PC-9 (cell line): ENCODE measurements at regions not wholly inside any gene's neighbourhood (a gene's known extent, or its start where the extent isn't known, plus 50 kb on each side); places are given as distances from the start of the nearest gene placed in this dataset.

Source experiments
- BruUV-seq: library from RNA; stranded (reverse); fragments of 400-500 nt; replicated peaks from 2 replicates; lab custom pipeline; 2021; lab: Mats Ljungman, UMichigan
- CTCF ChIA-PET: fragments of 300-600 bp; sonication (Branson Sonifier 250); formaldehyde crosslinking; loops from one replicate; lab custom pipeline; 2022; ENCODE audit warnings: antibody characterized with exemption; lab: Charles Lee
- POLR2A ChIA-PET: fragments of 300-600 bp; sonication (Branson Sonifier 250); formaldehyde crosslinking; loops from one replicate; lab custom pipeline; 2022; ENCODE audit warnings: antibody characterized with exemption; ENCODE audit not compliant: unreplicated experiment; lab: Charles Lee
- DNase-seq, 2 experiments: peaks; one replicate each; pipeline versions ENCODE4 v3.0.0 to v3.0.0-alpha.2; 2015 to 2022; ENCODE audit warnings: mixed read lengths in 1 of 2
- H2AFZ ChIP-seq: fragments of 200-600 bp; sonication (generic); 2 replicates; pipeline ENCODE4 v1.8.1; 2017; ENCODE audit warnings: antibody characterized with exemption
- H3F3A ChIP-seq: fragments of 200-600 bp; sonication (generic); 2 replicates; pipeline ENCODE4 v1.8.1; 2017; ENCODE audit warnings: antibody characterized with exemption, mild to moderate bottlenecking, low read depth; ENCODE audit not compliant: insufficient read depth
- H3K27ac ChIP-seq: fragments of 200-600 bp; sonication (generic); 2 replicates; pipeline ENCODE4 v1.6.1; 2016; ENCODE audit warnings: mixed run types
- H3K27me3 ChIP-seq: fragments of 200-600 bp; sonication (generic); 2 replicates; pipeline ENCODE4 v1.6.1; 2016; ENCODE audit warnings: low read depth, mixed run types; ENCODE audit not compliant: insufficient read depth
- H3K36me3 ChIP-seq: fragments of 200-600 bp; sonication (generic); 2 replicates; pipeline ENCODE4 v1.6.1; 2016; ENCODE audit warnings: low read depth, mixed run types
- H3K4me1 ChIP-seq: fragments of 200-600 bp; sonication (generic); replicated peaks from 2 replicates; pipeline ENCODE4 v1.6.1; 2016; ENCODE audit warnings: mixed run types; ENCODE audit not compliant: insufficient read depth
- H3K4me2 ChIP-seq: fragments of 200-600 bp; sonication (generic); 2 replicates; pipeline ENCODE4 v1.6.1; 2017; ENCODE audit warnings: mixed run types
- H3K4me3 ChIP-seq: fragments of 200-600 bp; sonication (generic); 2 replicates; pipeline ENCODE4 v1.6.1; 2016; ENCODE audit warnings: mixed run types
- H3K79me2 ChIP-seq: fragments of 200-600 bp; sonication (generic); 2 replicates; pipeline ENCODE4 v1.6.1; 2017; ENCODE audit warnings: low read depth, mixed run types
- H3K9me2 ChIP-seq: fragments of 200-600 bp; sonication (generic); 2 replicates; pipeline ENCODE4 v1.8.1; 2017; ENCODE audit warnings: mild to moderate bottlenecking; ENCODE audit not compliant: insufficient read depth
- H3K9me3 ChIP-seq: fragments of 200-600 bp; sonication (generic); 2 replicates; pipeline ENCODE4 v1.8.1; 2016; ENCODE audit warnings: low read depth; ENCODE audit not compliant: insufficient read depth
- H4K20me1 ChIP-seq: fragments of 200-600 bp; sonication (generic); 2 replicates; pipeline ENCODE4 v1.8.1; 2017; ENCODE audit not compliant: insufficient read depth
- CTCF ChIP-seq: fragments of 200-600 bp; sonication (generic); conservative IDR thresholded peaks from 2 replicates; pipeline ENCODE4 v1.6.1; 2017; ENCODE audit warnings: mixed run types, antibody characterized with exemption, mild to moderate bottlenecking, moderate library complexity
- EZH2 ChIP-seq: fragments of 200-600 bp; sonication (generic); IDR thresholded peaks from 2 replicates; pipeline ENCODE4 v1.8.0; 2017; ENCODE audit warnings: antibody characterized with exemption, low read depth
- intact Hi-C: fragments of 100-400 bp; cut with micrococcal nuclease; formaldehyde crosslinking; loops from one replicate; pipeline ENCODE4 v1.10.0; 2022; ENCODE audit not compliant: unreplicated experiment

- Histone ChIP-seq H3K27ac (no peak overlapping the region), H3K36me3 (no peaks in the 10 kb centered on the region), H4K20me1 (no peaks in the 10 kb centered on the region), H2AFZ (no peak overlapping the region), H3K9me3 (no peaks in the 10 kb centered on the region), H3K4me2 (no peak overlapping the region), H3K9me2 (no peaks in the 10 kb centered on the region), H3K27me3 (no peaks in the 10 kb centered on the region), H3K4me3 (no peak overlapping the region), H3F3A (no peaks in the 10 kb centered on the region), H3K79me2 (no peaks in the 10 kb centered on the region), H3K4me1 (no peaks in the 10 kb centered on the region)
- DNase-seq, result no peak
- POLR2A ChIA-PET, result no interaction called here
- BruUV-seq, result no TSS peak
- TF ChIP-seq CTCF (no peak), EZH2 (no peak)
- CTCF ChIA-PET, result no interaction called here
- intact Hi-C loops, result no loop called here
These were observed 67.5 kb upstream of the CADPS start for GRCh38 chr3:62942764-62943163.

DNA sequence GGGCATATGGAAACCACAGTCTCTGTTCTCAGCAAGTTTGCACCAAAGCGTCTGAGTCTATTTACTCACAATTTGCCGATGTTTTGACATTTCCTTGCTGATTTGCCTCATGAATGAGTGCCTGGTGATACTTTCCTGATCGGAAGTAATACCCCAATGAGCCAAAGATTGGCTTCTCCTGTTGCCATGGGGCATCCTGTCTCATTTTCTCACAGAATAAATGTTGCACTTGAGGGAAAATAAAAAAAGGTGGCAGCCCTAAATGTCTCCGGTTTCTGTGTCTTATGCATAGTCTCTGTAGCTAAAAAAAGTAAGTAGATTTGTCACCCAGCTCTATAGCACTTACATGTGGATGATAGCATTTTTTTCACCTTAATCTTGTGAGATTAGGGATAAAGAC lies 73.7 kb upstream of the CADPS start:
- H3K36me3 ChIP-seq, result no peaks in the 10 kb centered on the region
- CTCF ChIA-PET, result no interaction called here
- no peak overlapping the region for H2AFZ ChIP-seq
- H3K4me1 ChIP-seq, result no peaks in the 10 kb centered on the region
- no peaks in the 10 kb centered on the region for H4K20me1 ChIP-seq
- no peaks in the 10 kb centered on the region for H3K9me3 ChIP-seq
- H3K27ac ChIP-seq, result no peak overlapping the region
- no TSS peak for BruUV-seq
- no peaks in the 10 kb centered on the region for H3K27me3 ChIP-seq
- no peak for DNase-seq
- H3F3A ChIP-seq, result no peaks in the 10 kb centered on the region
- H3K79me2 ChIP-seq, result no peaks in the 10 kb centered on the region
- H3K4me2 ChIP-seq, result no peak overlapping the region
- intact Hi-C loops, result no loop called here
- POLR2A ChIA-PET, result no interaction called here
- no peak overlapping the region for H3K4me3 ChIP-seq
- no peaks in the 10 kb centered on the region for H3K9me2 ChIP-seq
- TF ChIP-seq CTCF, result no peak
- no peak for TF ChIP-seq EZH2

- H3F3A ChIP-seq, result no peaks in the 10 kb centered on the region
- H3K27ac ChIP-seq, result no peak overlapping the region
- DNase-seq, result no peak
- H3K27me3 ChIP-seq, result no peaks in the 10 kb centered on the region
- no peaks in the 10 kb centered on the region for H3K4me1 ChIP-seq
- intact Hi-C loops, result no loop called here
- no TSS peak for BruUV-seq
- no peak for TF ChIP-seq CTCF
- TF ChIP-seq EZH2, result no peak
- no peaks in the 10 kb centered on the region for H3K9me3 ChIP-seq
- no peak overlapping the region for H3K4me3 ChIP-seq
- no peak overlapping the region for H3K4me2 ChIP-seq
- no peak overlapping the region for H2AFZ ChIP-seq
- no peaks in the 10 kb centered on the region for H3K79me2 ChIP-seq
- no peaks in the 10 kb centered on the region for H4K20me1 ChIP-seq
- ChIA-PET CTCF (no interaction called here), POLR2A (no interaction called here)
- H3K36me3 ChIP-seq, result no peaks in the 10 kb centered on the region
- no peaks in the 10 kb centered on the region for H3K9me2 ChIP-seq
These were observed 75.0 kb upstream of the CADPS start for GRCh38 chr3:62950210-62950609.
